Dermis microvascular lymphatic vessel endothelial cell (primary cell): ENCODE measurements at regions not wholly inside any gene's neighbourhood (a gene's known extent, or its start where the extent isn't known, plus 50 kb on each side); places are given as distances from the start of the nearest gene placed in this dataset.

Experiments
- DNase-seq, 2 donors: peaks; one replicate each; pipeline versions ENCODE4 v3.0.0 to v3.0.0-alpha.2; 2010; ENCODE audit warnings: low read depth in 2 of 2

DNA sequence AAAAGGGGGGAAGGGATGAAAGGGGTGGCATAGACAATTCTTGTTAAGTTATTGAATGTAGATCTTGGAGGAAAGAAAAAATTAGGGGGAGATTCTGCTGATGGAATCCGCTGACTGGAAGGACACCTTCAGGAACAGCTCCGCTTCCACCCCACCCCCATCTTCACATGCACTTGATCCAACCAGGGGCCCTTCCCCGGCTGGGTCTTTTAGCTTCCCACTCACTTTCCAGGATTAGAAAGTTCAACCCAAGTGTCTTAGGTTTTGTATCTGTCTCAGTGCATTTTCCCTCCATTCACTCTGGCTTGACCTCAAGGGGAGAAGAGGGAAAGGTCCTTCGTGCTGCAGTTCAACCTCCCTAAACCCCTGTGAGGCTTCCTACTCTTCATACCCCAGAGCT is 141.4 kb downstream of the IRS2 start:
- DNase-seq, result no peak

GRCh38 chr13:109644069-109644750 is 142.2 kb downstream of the IRS2 start:
- no peak for DNase-seq

DNA sequence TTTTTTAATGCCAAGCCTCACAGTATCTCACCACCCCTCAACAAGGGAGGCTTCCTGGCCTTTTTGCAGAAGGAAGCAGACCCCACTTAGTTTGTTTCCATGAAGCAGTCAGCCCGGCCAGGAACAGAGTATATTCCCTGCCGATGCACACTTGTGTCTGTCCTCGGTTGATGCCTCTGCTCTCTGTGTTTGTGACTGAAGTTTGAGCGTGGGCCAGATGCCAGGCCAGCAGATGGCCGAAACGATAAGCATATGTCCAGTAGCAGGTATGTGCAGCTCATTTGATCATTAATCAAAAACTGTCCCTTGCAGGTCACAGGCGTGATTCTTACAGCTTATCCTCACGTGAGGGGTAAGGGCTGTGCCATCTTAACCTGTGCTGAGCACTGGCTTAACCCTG is 144.0 kb downstream of the IRS2 start:
- DNase-seq, result no peak

DNA sequence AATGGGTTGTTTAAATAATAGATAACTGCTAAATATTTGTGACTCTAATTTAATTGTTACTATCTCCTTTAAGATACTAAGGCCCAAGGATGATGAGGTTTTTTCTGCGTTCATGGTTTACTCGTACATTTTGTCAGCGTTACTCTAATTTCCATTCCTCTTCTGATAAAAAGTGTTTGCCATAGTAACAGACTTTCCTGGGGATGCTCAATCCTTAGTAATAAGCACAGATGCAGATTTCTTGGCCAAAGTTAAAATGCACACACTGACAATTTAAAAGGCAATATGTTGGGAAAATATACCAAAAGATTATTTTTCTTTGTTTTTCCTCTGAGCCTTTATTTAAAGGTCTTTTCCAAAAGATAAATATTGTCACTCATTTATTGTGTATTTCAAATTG is 149.6 kb downstream of the IRS2 start:
- DNase-seq, result no peak

DNA sequence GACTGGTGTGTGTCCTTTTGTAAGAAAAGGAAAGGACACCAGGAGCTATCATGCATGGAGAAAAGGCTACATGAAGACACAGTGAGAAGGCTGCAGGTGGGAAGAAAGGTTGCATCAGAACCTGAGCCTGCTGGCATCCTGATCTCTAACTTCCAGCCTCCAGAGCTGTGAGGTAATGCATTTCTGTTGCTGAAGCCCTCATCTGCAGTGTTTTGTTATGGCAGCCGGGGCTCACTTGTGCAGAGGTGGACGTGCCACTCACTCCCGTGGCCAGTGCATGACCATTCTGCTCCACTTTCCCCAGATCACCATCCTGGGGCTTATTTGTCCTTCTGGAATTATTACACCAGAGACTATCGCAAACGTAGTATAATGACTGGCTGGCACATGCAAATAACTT is 155.3 kb downstream of the IRS2 start:
- no peak for DNase-seq

GRCh38 chr13:109630271-109630670 is 156.1 kb downstream of the IRS2 start:
- DNase-seq, result no peak

DNA sequence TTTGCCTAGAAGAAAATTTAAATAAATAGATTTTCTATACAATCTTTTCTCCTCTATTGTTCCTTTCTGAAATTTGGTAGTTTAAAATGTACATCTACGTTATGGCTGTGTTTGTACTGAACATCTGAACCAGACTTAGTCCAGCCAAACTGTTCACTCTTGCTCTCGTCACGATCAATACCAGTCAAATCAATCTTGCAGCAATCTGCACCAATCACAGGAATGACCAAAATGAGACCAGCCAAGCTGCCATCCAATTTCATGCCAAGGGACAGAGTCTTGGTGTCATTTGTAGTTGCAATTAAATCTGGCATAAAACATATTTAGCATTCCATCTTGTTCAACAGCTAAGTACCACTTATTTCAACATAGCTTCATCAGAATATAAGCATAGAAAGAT is 156.6 kb downstream of the IRS2 start:
- DNase-seq, result no peak

GRCh38 chr13:109628251-109628699 is 158.1 kb downstream of the IRS2 start:
- DNase-seq, result no peak

- no peak for DNase-seq
These were observed 158.7 kb downstream of the IRS2 start for GRCh38 chr13:109627649-109628048.

- no peak for DNase-seq
These were observed 159.8 kb downstream of the IRS2 start for GRCh38 chr13:109626386-109627171.

DNA sequence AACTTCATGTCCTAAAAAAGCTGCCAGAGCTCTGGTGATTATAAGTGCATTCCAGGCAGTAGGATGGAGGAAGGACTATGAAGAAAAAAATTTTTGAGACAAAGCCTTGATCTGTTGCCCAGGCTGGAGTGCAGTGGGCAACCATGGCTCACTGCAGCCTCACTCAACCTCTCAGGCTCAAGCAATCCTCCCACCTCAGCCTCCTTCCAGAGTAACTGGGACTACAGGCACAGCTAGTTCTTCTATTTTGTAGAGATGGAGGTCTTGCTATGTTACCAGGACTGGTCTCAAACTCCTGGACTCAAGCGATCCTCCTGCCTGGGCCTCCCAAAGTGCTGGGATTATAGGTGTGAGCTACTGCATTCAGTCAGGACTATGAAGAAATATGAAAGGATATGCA is 161.2 kb downstream of the IRS2 start:
- DNase-seq, result no peak

- DNase-seq, result no peak
These were observed 164.4 kb downstream of the IRS2 start for GRCh38 chr13:109622006-109622405.

GRCh38 chr13:109615721-109616420 is 170.5 kb downstream of the IRS2 start:
- DNase-seq, result no peak

DNA sequence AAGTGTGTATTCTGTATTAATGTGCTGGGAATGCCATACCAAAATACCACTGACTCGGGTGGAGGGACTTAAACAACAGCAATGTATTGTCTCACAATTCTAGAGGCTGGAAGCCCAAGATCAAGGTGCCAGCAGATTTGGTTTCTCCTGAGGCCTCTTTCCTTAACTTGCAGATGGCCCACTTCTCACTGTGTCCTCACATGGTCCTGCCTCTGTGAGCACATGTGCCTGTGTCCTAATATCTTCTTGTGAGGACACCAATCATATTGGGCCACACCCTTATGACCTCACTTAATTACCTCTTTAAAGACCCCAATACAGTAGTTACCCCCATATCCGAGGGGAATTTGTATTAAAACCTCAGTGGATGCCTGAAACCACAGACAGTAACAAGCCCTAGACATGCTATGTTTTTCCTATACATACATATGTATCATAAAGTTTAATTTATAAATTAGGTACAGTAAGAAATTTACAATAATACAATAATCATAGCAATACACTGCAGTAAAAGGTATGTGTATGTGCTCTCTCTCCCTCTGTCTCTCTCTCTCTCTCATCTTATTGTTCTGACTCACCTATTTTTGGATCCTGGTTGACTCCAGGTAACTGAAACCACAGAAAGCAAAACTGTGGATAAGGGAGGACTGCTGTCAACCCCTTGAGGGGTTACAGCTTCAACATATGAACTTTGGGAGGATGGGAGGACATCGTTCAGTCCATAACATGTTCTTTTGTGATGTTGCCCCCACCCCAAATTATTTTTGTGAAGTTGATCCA is 174.3 kb downstream of the IRS2 start:
- no peak for DNase-seq

DNA sequence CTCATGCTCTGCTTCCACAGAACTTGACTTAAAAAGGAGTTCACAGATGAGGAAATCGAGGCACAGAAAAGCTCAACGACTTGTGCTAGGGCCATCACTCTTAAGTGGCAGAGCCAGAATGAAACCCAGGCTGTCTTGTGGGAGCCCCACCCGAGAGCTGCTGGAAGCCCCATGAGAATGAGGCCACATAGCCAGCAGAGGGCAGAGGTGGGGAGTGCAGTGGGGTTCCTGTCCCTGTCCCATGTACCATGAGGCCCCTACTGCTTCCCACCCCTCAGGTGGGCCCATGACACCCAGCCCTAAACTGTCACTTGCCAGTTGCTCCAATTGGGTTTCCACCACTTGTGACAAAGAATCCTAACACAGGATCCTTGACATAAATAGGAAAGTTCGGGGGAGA is 175.9 kb downstream of the IRS2 start:
- no peak for DNase-seq

GRCh38 chr13:109608503-109608902 is 177.9 kb downstream of the IRS2 start:
- no peak for DNase-seq

DNA sequence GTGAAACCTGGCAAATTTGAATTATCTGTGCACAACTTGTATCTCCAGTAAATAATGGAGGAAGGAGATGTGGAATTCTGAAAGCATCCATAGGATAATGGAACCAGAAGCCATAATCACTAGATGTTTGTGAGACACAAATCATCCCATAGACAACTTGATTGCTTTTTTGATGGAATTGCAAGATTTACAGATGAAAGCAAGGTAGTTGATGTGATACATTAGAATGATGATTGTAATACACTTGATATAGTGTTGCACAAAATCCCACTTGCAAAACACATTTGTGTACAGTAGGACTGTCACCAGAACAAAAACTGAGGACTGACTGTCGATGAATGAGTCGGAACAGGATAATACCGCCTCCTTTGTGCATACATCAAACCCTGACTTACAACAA is 178.3 kb downstream of the IRS2 start:
- no peak for DNase-seq

GRCh38 chr13:109606520-109606919 is 179.9 kb downstream of the IRS2 start:
- DNase-seq, result no peak

GRCh38 chr13:109605846-109606245 is 180.5 kb downstream of the IRS2 start:
- no peak for DNase-seq

- DNase-seq, result no peak
These were observed 181.5 kb downstream of the IRS2 start for GRCh38 chr13:109604894-109605293.

DNA sequence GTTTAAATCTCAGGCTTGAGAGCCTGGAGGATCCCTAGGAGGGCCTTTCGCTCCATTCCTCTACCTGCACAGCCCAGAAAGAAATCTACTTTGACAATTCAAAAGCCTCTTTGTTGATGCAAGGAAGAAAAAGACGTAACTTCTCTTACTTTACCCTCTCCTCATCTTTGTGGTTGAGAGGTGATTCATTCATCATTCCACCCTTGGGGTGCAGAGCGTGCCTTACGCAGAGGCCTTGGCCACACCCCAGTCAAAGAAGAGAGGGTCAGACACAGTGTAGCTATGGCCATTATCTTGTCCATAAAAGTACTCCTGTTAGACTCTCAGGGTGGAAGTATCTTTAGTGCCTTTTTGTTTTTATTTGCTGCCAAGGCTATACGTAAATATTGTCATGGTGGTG is 184.0 kb downstream of the IRS2 start:
- no peak for DNase-seq
